ENCODE measurements at regions not wholly inside any gene's neighbourhood (a gene's known extent, or its start where the extent isn't known, plus 50 kb on each side); places are given as distances from the start of the nearest gene placed in this dataset.

DNA sequence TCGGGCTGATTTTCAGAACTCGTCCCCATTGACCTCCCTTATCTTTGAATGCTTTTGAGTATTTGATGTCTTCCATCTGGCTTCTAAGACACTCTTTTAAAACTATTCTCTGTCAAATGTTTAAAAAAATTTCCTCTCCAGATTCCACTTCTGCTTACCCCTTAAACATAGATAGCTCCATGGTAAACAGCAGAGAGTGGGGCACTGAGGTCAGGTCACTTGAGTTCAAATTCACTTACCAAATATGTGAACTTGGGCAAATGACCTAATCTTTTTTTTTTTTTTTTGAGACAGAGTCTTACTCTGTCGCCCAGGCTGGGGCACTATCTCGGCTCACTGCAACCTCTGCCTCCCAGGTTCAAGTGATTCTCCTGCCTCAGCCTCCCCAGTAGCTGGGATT is 126.8 kb upstream of the CPSF6 start:
- TF ChIP-seq, protein P1, sequence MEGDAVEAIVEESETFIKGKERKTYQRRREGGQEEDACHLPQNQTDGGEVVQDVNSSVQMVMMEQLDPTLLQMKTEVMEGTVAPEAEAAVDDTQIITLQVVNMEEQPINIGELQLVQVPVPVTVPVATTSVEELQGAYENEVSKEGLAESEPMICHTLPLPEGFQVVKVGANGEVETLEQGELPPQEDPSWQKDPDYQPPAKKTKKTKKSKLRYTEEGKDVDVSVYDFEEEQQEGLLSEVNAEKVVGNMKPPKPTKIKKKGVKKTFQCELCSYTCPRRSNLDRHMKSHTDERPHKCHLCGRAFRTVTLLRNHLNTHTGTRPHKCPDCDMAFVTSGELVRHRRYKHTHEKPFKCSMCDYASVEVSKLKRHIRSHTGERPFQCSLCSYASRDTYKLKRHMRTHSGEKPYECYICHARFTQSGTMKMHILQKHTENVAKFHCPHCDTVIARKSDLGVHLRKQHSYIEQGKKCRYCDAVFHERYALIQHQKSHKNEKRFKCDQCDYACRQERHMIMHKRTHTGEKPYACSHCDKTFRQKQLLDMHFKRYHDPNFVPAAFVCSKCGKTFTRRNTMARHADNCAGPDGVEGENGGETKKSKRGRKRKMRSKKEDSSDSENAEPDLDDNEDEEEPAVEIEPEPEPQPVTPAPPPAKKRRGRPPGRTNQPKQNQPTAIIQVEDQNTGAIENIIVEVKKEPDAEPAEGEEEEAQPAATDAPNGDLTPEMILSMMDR (IDR thresholded peaks at IDR 0.05; ENCODE audit: insufficient read depth, low read length, poor library complexity, severe bottlenecking), result no peak
- H3K36me3 ChIP-seq (ENCODE audit: control insufficient read depth, insufficient read depth, low read length), result no peaks in the 10 kb centered on the region
- DNase-seq (ENCODE audit: low read depth), result no peak
- no peak overlapping the region for H3K4me3 ChIP-seq (ENCODE audit: low read depth, low read length)
- H3K27me3 ChIP-seq (ENCODE audit: control insufficient read depth, insufficient read depth, low read length), result no peaks in the 10 kb centered on the region

DNA sequence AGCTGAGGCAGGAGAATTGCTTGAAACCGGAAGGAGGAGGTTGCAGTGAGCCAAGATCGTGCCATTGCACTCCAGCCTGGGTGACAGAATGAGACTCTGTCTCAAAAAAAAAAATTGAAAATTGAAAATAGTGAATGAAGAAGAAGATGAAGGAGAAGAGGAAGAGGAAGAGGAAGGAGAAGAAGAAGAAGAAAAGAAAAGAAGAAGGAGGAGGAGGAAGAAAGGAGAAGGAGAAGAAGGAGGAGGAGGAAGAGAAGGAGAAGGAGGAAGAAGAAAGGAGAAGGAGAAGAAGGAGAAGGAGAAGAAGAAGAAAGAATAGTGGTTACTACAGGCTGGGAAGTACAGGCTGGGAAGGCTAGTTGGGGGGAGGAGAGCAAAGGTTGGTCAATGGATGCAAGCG is 124.3 kb upstream of the CPSF6 start:
- H3K4me3 ChIP-seq (ENCODE audit: low read depth, low read length), result no peak overlapping the region
- TF ChIP-seq, protein P1 (IDR thresholded peaks at IDR 0.05; ENCODE audit: insufficient read depth, low read length, poor library complexity, severe bottlenecking), result no peak
- DNase-seq (ENCODE audit: low read depth), result no peak
- H3K27me3 ChIP-seq (ENCODE audit: control insufficient read depth, insufficient read depth, low read length), result no peaks in the 10 kb centered on the region
- no peaks in the 10 kb centered on the region for H3K36me3 ChIP-seq (ENCODE audit: control insufficient read depth, insufficient read depth, low read length)

DNA sequence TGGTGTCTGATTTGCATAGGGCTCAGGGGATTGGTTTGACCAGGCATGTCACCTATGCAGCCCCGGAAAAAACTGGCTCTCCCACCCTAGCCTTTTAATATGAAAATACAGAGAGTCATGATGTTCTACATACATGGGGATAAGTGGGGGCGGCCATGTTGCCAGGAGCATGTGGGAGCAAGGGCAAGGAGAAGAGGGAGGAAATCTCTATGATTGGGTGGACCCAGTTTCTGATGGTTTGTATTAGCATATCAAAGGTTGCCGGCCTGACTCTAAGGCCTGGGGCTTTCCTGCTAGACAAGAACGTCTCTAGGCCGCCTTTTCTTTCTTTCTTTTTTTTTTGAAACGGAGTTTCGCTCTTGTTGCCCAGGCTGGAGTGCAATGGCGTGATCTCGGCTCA is 123.4 kb upstream of the CPSF6 start:
- TF ChIP-seq, protein P1 (IDR thresholded peaks at IDR 0.05; ENCODE audit: insufficient read depth, low read length, poor library complexity, severe bottlenecking), result no peak
- no peaks in the 10 kb centered on the region for H3K27me3 ChIP-seq (ENCODE audit: control insufficient read depth, insufficient read depth, low read length)

DNA sequence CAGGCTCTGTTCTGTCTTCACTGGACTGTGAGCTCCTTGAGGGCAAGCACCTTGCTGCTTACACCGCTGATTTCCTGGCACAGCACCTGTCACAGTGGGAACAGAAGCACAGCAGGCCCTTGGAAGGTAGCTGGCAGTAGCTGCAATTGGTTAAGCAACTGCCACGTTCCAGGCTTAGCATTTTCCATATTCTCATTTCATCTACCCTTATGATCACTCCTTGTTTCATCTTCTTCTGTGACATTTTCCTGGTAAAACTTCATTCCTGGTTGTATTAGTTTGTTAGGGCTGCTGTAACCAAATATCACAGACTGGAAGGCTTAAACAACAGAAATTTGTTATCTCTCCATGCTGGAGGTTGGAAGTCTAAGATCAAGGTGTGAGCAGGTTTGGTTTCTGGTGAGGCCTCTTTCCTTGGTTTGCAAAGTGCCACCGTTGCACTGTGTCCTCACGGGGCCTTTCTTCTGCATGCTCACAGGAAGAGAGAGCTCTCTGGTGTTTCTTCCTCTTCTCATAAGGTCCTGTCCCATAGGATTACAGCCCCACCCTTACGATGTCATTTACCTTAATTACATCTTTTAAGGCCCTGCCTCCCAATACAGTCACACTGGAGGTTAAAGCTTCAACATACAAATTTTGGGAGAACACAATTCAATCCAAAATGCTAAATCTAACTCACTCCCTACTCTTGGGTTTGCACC is 121.7 kb upstream of the CPSF6 start:
- Histone ChIP-seq H3K4me3 (ENCODE audit: low read depth, low read length) (no peak overlapping the region), H3K36me3 (ENCODE audit: control insufficient read depth, insufficient read depth, low read length) (no peaks in the 10 kb centered on the region), H3K27me3 (ENCODE audit: control insufficient read depth, insufficient read depth, low read length) (no peaks in the 10 kb centered on the region)
- no peak for DNase-seq (ENCODE audit: low read depth)
- TF ChIP-seq, protein P1 (IDR thresholded peaks at IDR 0.05; ENCODE audit: insufficient read depth, low read length, poor library complexity, severe bottlenecking), result no peak

More for the DNA sequence above, 123.4 kb upstream of the CPSF6 start:
- no peak for DNase-seq (ENCODE audit: low read depth)
- Histone ChIP-seq H3K36me3 (ENCODE audit: control insufficient read depth, insufficient read depth, low read length) (no peaks in the 10 kb centered on the region), H3K4me3 (ENCODE audit: low read depth, low read length) (no peak overlapping the region)

DNA sequence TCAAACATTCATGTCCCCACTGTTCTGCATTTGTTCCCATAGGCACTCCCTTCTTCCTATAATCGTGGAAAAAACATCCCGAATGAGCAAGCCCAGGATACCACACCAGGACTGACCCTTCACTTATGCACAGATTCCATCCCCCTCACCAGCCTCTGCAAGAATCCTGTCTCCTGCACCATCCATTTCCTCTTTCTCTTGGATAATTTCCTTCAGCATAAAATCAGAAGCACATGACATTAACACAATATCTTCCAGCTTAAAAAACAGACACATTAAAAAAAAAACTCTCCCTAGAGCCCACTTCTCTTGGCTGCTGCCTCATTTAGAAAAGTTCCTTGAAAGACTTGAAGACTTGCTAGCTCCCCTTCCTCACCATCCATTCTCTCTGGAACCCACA is 120.9 kb upstream of the CPSF6 start:
- TF ChIP-seq, protein P1 (IDR thresholded peaks at IDR 0.05; ENCODE audit: insufficient read depth, low read length, poor library complexity, severe bottlenecking), result no peak
- DNase-seq (ENCODE audit: low read depth), result no peak
- H3K27me3 ChIP-seq (ENCODE audit: control insufficient read depth, insufficient read depth, low read length), result no peaks in the 10 kb centered on the region
- no peaks in the 10 kb centered on the region for H3K36me3 ChIP-seq (ENCODE audit: control insufficient read depth, insufficient read depth, low read length)
- H3K4me3 ChIP-seq (ENCODE audit: low read depth, low read length), result no peak overlapping the region

DNA sequence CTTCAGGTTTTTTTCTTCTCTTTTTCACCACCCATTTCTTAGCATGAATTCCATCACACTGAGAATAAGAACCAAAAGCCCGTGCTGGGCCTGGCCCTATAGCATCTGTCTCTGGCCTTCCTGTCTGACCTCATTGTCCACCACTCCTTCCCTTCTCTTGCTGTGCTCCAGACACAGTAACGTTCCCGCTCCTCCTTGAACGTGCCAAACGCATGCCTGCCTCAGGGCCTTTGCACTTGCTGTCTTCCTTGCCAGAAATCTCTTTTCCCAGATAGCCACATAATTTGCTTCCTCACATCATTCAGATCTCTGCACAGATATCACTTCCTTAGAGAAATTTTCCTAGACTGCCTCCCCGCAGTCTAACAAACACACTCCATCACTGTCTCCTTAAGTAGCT is 119.6 kb upstream of the CPSF6 start:
- Histone ChIP-seq H3K4me3 (ENCODE audit: low read depth, low read length) (no peak overlapping the region), H3K36me3 (ENCODE audit: control insufficient read depth, insufficient read depth, low read length) (no peaks in the 10 kb centered on the region), H3K27me3 (ENCODE audit: control insufficient read depth, insufficient read depth, low read length) (no peaks in the 10 kb centered on the region)
- DNase-seq (ENCODE audit: low read depth), result no peak
- TF ChIP-seq, protein P1 (IDR thresholded peaks at IDR 0.05; ENCODE audit: insufficient read depth, low read length, poor library complexity, severe bottlenecking), result no peak
